GM19035 (cell line): ENCODE measurements at regions not wholly inside any gene's neighbourhood (a gene's known extent, or its start where the extent isn't known, plus 50 kb on each side); places are given as distances from the start of the nearest gene placed in this dataset.

ENCODE experiments used
- ATAC-seq: cut with Tn5 transposase; IDR thresholded peaks from one replicate; pipeline ENCODE4 v1.9.1; 2021; ENCODE audit not compliant: unreplicated experiment

- no peak for ATAC-seq
Measured at GRCh38 chr10:128633864-128634540, 507.8 kb upstream of the MKI67 start.

- no peak for ATAC-seq
Measured at GRCh38 chr10:128642023-128642422, 515.8 kb upstream of the MKI67 start.

GRCh38 chr10:128642502-128642901 is 516.3 kb upstream of the MKI67 start:
- no peak for ATAC-seq

- no peak for ATAC-seq
Measured at GRCh38 chr10:128643658-128644057, 517.4 kb upstream of the MKI67 start.

- no peak for ATAC-seq
Measured at GRCh38 chr10:128645486-128645885, 519.3 kb upstream of the MKI67 start.

- no peak for ATAC-seq
Measured at GRCh38 chr10:128646956-128647355, 520.7 kb upstream of the MKI67 start.

- no peak for ATAC-seq
Measured at GRCh38 chr10:128657548-128657947, 531.3 kb upstream of the MKI67 start.

GRCh38 chr10:128660726-128661125 is 534.5 kb upstream of the MKI67 start:
- no peak for ATAC-seq

- no peak for ATAC-seq
Measured at GRCh38 chr10:128661404-128662197, 535.4 kb upstream of the MKI67 start.

- no peak for ATAC-seq
Measured at GRCh38 chr10:128662520-128662919, 536.3 kb upstream of the MKI67 start.

- ATAC-seq, result no peak
Measured at GRCh38 chr10:128664729-128665128, 538.5 kb upstream of the MKI67 start.

GRCh38 chr10:128675405-128675804 is 549.2 kb upstream of the MKI67 start:
- ATAC-seq, result no peak

- no peak for ATAC-seq
Measured at GRCh38 chr10:128680116-128680515, 553.9 kb upstream of the MKI67 start.

GRCh38 chr10:128684215-128684614 is 558.0 kb upstream of the MKI67 start:
- ATAC-seq, result no peak

- no peak for ATAC-seq
Measured at GRCh38 chr10:128686630-128687278, 560.5 kb upstream of the MKI67 start.

GRCh38 chr10:128687408-128687807 is 561.2 kb upstream of the MKI67 start:
- ATAC-seq, result no peak

GRCh38 chr10:128687927-128688549 is 561.8 kb upstream of the MKI67 start:
- no peak for ATAC-seq

- no peak for ATAC-seq
Measured at GRCh38 chr10:128689667-128690066, 563.4 kb upstream of the MKI67 start.

- no peak for ATAC-seq
Measured at GRCh38 chr10:128693493-128694131, 567.4 kb upstream of the MKI67 start.

GRCh38 chr10:128694168-128694850 is 568.1 kb upstream of the MKI67 start:
- ATAC-seq, result no peak
